ENCODE measurements at regions not wholly inside any gene's neighbourhood (a gene's known extent, or its start where the extent isn't known, plus 50 kb on each side); places are given as distances from the start of the nearest gene placed in this dataset.

- TF ChIP-seq, protein P1, sequence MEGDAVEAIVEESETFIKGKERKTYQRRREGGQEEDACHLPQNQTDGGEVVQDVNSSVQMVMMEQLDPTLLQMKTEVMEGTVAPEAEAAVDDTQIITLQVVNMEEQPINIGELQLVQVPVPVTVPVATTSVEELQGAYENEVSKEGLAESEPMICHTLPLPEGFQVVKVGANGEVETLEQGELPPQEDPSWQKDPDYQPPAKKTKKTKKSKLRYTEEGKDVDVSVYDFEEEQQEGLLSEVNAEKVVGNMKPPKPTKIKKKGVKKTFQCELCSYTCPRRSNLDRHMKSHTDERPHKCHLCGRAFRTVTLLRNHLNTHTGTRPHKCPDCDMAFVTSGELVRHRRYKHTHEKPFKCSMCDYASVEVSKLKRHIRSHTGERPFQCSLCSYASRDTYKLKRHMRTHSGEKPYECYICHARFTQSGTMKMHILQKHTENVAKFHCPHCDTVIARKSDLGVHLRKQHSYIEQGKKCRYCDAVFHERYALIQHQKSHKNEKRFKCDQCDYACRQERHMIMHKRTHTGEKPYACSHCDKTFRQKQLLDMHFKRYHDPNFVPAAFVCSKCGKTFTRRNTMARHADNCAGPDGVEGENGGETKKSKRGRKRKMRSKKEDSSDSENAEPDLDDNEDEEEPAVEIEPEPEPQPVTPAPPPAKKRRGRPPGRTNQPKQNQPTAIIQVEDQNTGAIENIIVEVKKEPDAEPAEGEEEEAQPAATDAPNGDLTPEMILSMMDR (tag by site-specific recombination; IDR thresholded peaks at IDR 0.05), result no peak
- TF ChIP-seq ZNF10 (tag by site-specific recombination; IDR thresholded peaks at IDR 0.05) (no peak), PBX3 (CRISPR knock-in tag; IDR thresholded peaks at IDR 0.05) (no peak), REST (tag by site-specific recombination; IDR thresholded peaks at IDR 0.05) (no peak), SP7 (tag by site-specific recombination; IDR thresholded peaks at IDR 0.05) (no peak), ZSCAN18 (tag by site-specific recombination; IDR thresholded peaks at IDR 0.05) (no peak), SP2 (tag by site-specific recombination; IDR thresholded peaks at IDR 0.05) (no peak), KLF7 (tag by site-specific recombination; IDR thresholded peaks at IDR 0.05; ENCODE audit: borderline replicate concordance) (no peak), RBAK (tag by site-specific recombination; IDR thresholded peaks at IDR 0.05) (no peak)
- TF ChIP-seq, protein P2, sequence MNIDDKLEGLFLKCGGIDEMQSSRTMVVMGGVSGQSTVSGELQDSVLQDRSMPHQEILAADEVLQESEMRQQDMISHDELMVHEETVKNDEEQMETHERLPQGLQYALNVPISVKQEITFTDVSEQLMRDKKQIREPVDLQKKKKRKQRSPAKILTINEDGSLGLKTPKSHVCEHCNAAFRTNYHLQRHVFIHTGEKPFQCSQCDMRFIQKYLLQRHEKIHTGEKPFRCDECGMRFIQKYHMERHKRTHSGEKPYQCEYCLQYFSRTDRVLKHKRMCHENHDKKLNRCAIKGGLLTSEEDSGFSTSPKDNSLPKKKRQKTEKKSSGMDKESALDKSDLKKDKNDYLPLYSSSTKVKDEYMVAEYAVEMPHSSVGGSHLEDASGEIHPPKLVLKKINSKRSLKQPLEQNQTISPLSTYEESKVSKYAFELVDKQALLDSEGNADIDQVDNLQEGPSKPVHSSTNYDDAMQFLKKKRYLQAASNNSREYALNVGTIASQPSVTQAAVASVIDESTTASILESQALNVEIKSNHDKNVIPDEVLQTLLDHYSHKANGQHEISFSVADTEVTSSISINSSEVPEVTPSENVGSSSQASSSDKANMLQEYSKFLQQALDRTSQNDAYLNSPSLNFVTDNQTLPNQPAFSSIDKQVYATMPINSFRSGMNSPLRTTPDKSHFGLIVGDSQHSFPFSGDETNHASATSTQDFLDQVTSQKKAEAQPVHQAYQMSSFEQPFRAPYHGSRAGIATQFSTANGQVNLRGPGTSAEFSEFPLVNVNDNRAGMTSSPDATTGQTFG (tag by site-specific recombination; IDR thresholded peaks at IDR 0.05; ENCODE audit: borderline replicate concordance), result no peak
Observed at GRCh38 chr6:14655201-14656061, 537.9 kb downstream of the CD83 start.
